IMR-90 (cell line): ENCODE measurements at regions not wholly inside any gene's neighbourhood (a gene's known extent, or its start where the extent isn't known, plus 50 kb on each side); places are given as distances from the start of the nearest gene placed in this dataset.

ENCODE experiments used
- ATAC-seq: fragments of 200-7000 bp; cut with Tn5 transposase; 2 replicates; pipeline ENCODE4 v1.9.1; 2020; ENCODE audit warnings: low read depth, mild to moderate bottlenecking, moderate library complexity
- BruUV-seq: library from RNA; stranded (reverse); fragments of 400-500 nt; replicated peaks from 2 replicates; lab custom pipeline; 2021; lab: Mats Ljungman, UMichigan
- CTCF ChIA-PET: fragments of 300-600 bp; formaldehyde crosslinking; extraction: SDS; loops from one replicate; lab custom pipeline; 2021; ENCODE audit warnings: antibody characterized with exemption; lab: Yijun Ruan, JAX
- POLR2A ChIA-PET: fragments of 300-600 bp; sonication (Branson Sonifier 250); formaldehyde crosslinking; loops from one replicate; lab custom pipeline; 2022; ENCODE audit warnings: antibody characterized with exemption; ENCODE audit not compliant: unreplicated experiment; lab: Charles Lee
- DNase-seq: peaks from one replicate; pipeline ENCODE4 v3.0.0; 2013
- H2AFZ ChIP-seq: replicated peaks from 2 replicates; pipeline ENCODE3; 2013; ENCODE audit warnings: low read length, mild to moderate bottlenecking; ENCODE audit not compliant: poor library complexity
- H2AK5ac ChIP-seq: 2 replicates; pipeline ENCODE4 v1.6.1; 2013; ENCODE audit warnings: low read depth, low read length, inconsistent platforms
- H2AK9ac ChIP-seq: replicated peaks from 2 replicates; pipeline ENCODE3; 2013; ENCODE audit warnings: mild to moderate bottlenecking, low read depth, low read length, moderate library complexity; ENCODE audit not compliant: poor library complexity
- H2BK120ac ChIP-seq: 2 replicates; pipeline ENCODE4 v1.6.1; 2013; ENCODE audit warnings: low read depth, low read length, inconsistent platforms
- H2BK15ac ChIP-seq: 3 replicates; pipeline ENCODE4 v1.6.1; 2013; ENCODE audit warnings: low read depth, low read length, inconsistent platforms
- H2BK20ac ChIP-seq: 2 replicates; pipeline ENCODE4 v1.6.1; 2013; ENCODE audit warnings: low read depth, mild to moderate bottlenecking, inconsistent platforms, low read length, moderate library complexity
- H2BK5ac ChIP-seq: 2 replicates; pipeline ENCODE4 v1.6.1; 2013; ENCODE audit warnings: mild to moderate bottlenecking, low read depth, low read length, inconsistent platforms; ENCODE audit not compliant: poor library complexity, severe bottlenecking
- H3K14ac ChIP-seq: replicated peaks from 2 replicates; pipeline ENCODE4 v1.6.1; 2013; ENCODE audit warnings: low read depth, low read length, inconsistent platforms
- H3K18ac ChIP-seq: 2 replicates; pipeline ENCODE4 v1.6.1; 2013; ENCODE audit warnings: low read depth, low read length, control low read depth
- H3K23ac ChIP-seq: 2 replicates; pipeline ENCODE4 v1.6.1; 2013; ENCODE audit warnings: low read depth, low read length, inconsistent platforms
- H3K27ac ChIP-seq: 2 replicates; pipeline ENCODE4 v1.5.1; 2013; ENCODE audit warnings: mild to moderate bottlenecking, control low read depth, low read length; ENCODE audit not compliant: insufficient read depth
- H3K27me3 ChIP-seq: 2 replicates; pipeline ENCODE4 v1.6.1; 2013; ENCODE audit warnings: low read length; ENCODE audit not compliant: control insufficient read depth, insufficient read depth
- H3K36me3 ChIP-seq: 2 replicates; pipeline ENCODE4 v1.6.1; 2013; ENCODE audit warnings: low read length, mixed read lengths; ENCODE audit not compliant: control insufficient read depth, insufficient read depth
- H3K4ac ChIP-seq: 2 replicates; pipeline ENCODE4 v1.6.1; 2013; ENCODE audit warnings: low read depth, low read length, inconsistent platforms
- H3K4me1 ChIP-seq: 2 replicates; pipeline ENCODE4 v1.6.1; 2013; ENCODE audit warnings: low read length, mixed read lengths; ENCODE audit not compliant: control insufficient read depth, insufficient read depth
- H3K4me2 ChIP-seq: 2 replicates; pipeline ENCODE4 v1.6.1; 2013; ENCODE audit warnings: low read depth, mild to moderate bottlenecking, control low read depth, low read length, moderate library complexity
- H3K4me3 ChIP-seq: 2 replicates; pipeline ENCODE4 v1.5.1; 2013; ENCODE audit warnings: low read depth, mild to moderate bottlenecking, control low read depth, low read length, moderate library complexity; ENCODE audit not compliant: insufficient read depth
- H3K56ac ChIP-seq: 2 replicates; pipeline ENCODE4 v1.6.1; 2013; ENCODE audit warnings: low read length, inconsistent platforms; ENCODE audit not compliant: insufficient read depth; ENCODE audit errors: extremely low read depth
- H3K79me1 ChIP-seq, 2 experiments: 2 replicates each; pipeline ENCODE4 v1.6.1; 2013; ENCODE audit warnings: low read length in 2 of 2, inconsistent platforms in 1 of 2, low read depth in 1 of 2
- H3K9ac ChIP-seq: 2 replicates; pipeline ENCODE4 v1.6.1; 2013; ENCODE audit warnings: low read depth, low read length, control low read depth
- H3K9me1 ChIP-seq: 2 replicates; pipeline ENCODE4 v1.6.1; 2013; ENCODE audit warnings: low read length, inconsistent platforms; ENCODE audit not compliant: insufficient read depth
- H3K9me3 ChIP-seq: 2 replicates; pipeline ENCODE4 v1.6.1; 2013; ENCODE audit warnings: low read length; ENCODE audit not compliant: control insufficient read depth, insufficient read depth
- H4K20me1 ChIP-seq: 2 replicates; pipeline ENCODE4 v1.6.1; 2013; ENCODE audit warnings: low read length, inconsistent platforms; ENCODE audit not compliant: insufficient read depth
- H4K5ac ChIP-seq: 2 replicates; pipeline ENCODE4 v1.6.1; 2013; ENCODE audit warnings: mild to moderate bottlenecking, low read depth, low read length, control low read depth
- H4K8ac ChIP-seq, 2 experiments: 2 replicates each; pipeline ENCODE4 v1.6.1; 2013; ENCODE audit warnings: low read depth in 2 of 2, low read length in 2 of 2, control low read depth in 1 of 2, inconsistent platforms in 1 of 2
- H4K91ac ChIP-seq: 2 replicates; pipeline ENCODE4 v1.6.1; 2013; ENCODE audit warnings: low read depth, low read length, inconsistent platforms; ENCODE audit not compliant: insufficient read depth
- BHLHE40 ChIP-seq: fragments of 150-350 bp; IDR thresholded peaks from 2 replicates; pipeline ENCODE4 v1.6.1; 2016; ENCODE audit warnings: mild to moderate bottlenecking, low read depth, low read length
- CEBPB ChIP-seq: IDR thresholded peaks from 2 replicates; pipeline ENCODE4 v1.6.1; 2012; ENCODE audit warnings: low read depth, low read length, improper control_type of control experiment
- CHD1 ChIP-seq: IDR thresholded peaks from 2 replicates; pipeline ENCODE4 v1.6.1; 2012; ENCODE audit warnings: low read depth, low read length, improper control_type of control experiment
- MXI1 ChIP-seq: IDR thresholded peaks from 2 replicates; pipeline ENCODE4 v1.6.1; 2012; ENCODE audit warnings: low read depth, mild to moderate bottlenecking, low read length, moderate library complexity, borderline replicate concordance
- NFE2L2 ChIP-seq: fragments of 150-350 bp; IDR thresholded peaks from 2 replicates; pipeline ENCODE4 v1.6.1; 2016; ENCODE audit warnings: low read depth, mild to moderate bottlenecking, low read length
- POLR2A ChIP-seq: IDR thresholded peaks from 2 replicates; pipeline ENCODE4 v1.6.1; 2012; ENCODE audit warnings: mild to moderate bottlenecking, low read depth, low read length
- RAD21 ChIP-seq: IDR thresholded peaks from 2 replicates; pipeline ENCODE4 v1.6.1; 2012; ENCODE audit warnings: low read length, improper control_type of control experiment
- RCOR1 ChIP-seq: IDR thresholded peaks from 2 replicates; pipeline ENCODE4 v1.6.1; 2012; ENCODE audit warnings: mild to moderate bottlenecking, low read length, improper control_type of control experiment; ENCODE audit not compliant: insufficient replicate concordance
- RFX5 ChIP-seq: IDR thresholded peaks from 2 replicates; pipeline ENCODE4 v1.8.0; 2012; ENCODE audit warnings: low read depth, mild to moderate bottlenecking, low read length, moderate library complexity
- SMC3 ChIP-seq: fragments of 150-350 bp; IDR thresholded peaks from 2 replicates; pipeline ENCODE4 v1.6.1; 2016; ENCODE audit warnings: low read depth, mild to moderate bottlenecking, antibody characterized with exemption, low read length, moderate library complexity
- WGBS, 2 experiments: methylation state at CpG; one replicate each; pipeline versions ENCODE4 v1.1.5 to v1.1.7; 2013; ENCODE audit warnings: missing lambda C conversion rate in 2 of 2; ENCODE audit not compliant: insufficient read length in 1 of 2; ENCODE audit errors: extremely low coverage in 2 of 2; 5-methylcytosine and 5-hydroxymethylcytosine counted together
- dilution Hi-C: fragments of 300-500 bp; cut with HindIII; formaldehyde crosslinking; loops from one replicate; pipeline ENCODE4 v1.14.3; 2018; ENCODE audit warnings: low sequenced_read_pairs; ENCODE audit not compliant: unreplicated experiment
- in situ Hi-C: fragments of 300-500 bp; cut with MboI; formaldehyde crosslinking; loops from 3 replicates; pipeline ENCODE4 v1.14.3; 2019; ENCODE audit warnings: low sequenced_read_pairs, inconsistent platforms, mixed read lengths
- intact Hi-C: fragments of 100-400 bp; cut with micrococcal nuclease; formaldehyde crosslinking; loops from 2 replicates; pipeline ENCODE4 v1.10.0; 2022
- TF ChIP-seq, protein P1 (sequence below): conservative IDR thresholded peaks from 2 replicates; pipeline ENCODE4 v1.5.1; 2012; ENCODE audit warnings: mild to moderate bottlenecking, low read depth, low read length, improper control_type of control experiment

DNA sequence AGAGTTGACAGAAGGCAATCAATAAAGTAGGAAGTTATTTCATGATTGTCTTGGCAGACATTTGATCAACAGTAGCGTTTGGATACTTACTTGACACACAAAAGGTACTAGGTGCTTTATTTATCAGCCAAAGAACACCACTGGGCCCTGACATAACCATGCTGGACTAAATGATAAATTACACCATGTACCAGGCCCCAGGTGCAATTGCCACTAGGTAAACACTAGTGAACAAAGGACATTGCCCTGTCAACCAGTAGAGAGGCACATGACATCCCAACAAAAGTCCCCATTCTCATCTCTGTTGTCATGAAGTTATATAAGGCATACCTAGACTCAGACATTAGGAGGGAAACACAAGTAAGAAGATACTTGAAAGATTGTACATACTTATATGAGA lies 747.2 kb downstream of the SATB2 start:
- POLR2A ChIA-PET = no interaction called here

More for the DNA sequence above, 747.2 kb downstream of the SATB2 start:
- no peak overlapping the region for H3K18ac ChIP-seq
- WGBS, 2 experiments = 20% methylated on average over 1 of the region's 1 CpG; no CpG with 5 or more reads in 1 of the 2 experiments
- H2AK5ac ChIP-seq = no peak overlapping the region
- no peak overlapping the region for H3K4ac ChIP-seq
- H3K4me1 ChIP-seq = no peaks in the 10 kb centered on the region
- ATAC-seq = no peak
- H4K91ac ChIP-seq = no peak overlapping the region
- H3K14ac ChIP-seq = no peak overlapping the region
- no peak overlapping the region for H3K27ac ChIP-seq
- no peaks in the 10 kb centered on the region for H3K79me1 ChIP-seq
- no peak overlapping the region for H3K4me2 ChIP-seq
- no peak for TF ChIP-seq SMC3
- no peak for TF ChIP-seq BHLHE40
- TF ChIP-seq RFX5 = no peak
- no peak for TF ChIP-seq CEBPB
- no peak for TF ChIP-seq MXI1
- no peak for TF ChIP-seq RAD21
- TF ChIP-seq RCOR1 = no peak
- no peak for TF ChIP-seq NFE2L2
- TF ChIP-seq POLR2A = no peak
- no peak for TF ChIP-seq CHD1
- TF ChIP-seq, protein P1, sequence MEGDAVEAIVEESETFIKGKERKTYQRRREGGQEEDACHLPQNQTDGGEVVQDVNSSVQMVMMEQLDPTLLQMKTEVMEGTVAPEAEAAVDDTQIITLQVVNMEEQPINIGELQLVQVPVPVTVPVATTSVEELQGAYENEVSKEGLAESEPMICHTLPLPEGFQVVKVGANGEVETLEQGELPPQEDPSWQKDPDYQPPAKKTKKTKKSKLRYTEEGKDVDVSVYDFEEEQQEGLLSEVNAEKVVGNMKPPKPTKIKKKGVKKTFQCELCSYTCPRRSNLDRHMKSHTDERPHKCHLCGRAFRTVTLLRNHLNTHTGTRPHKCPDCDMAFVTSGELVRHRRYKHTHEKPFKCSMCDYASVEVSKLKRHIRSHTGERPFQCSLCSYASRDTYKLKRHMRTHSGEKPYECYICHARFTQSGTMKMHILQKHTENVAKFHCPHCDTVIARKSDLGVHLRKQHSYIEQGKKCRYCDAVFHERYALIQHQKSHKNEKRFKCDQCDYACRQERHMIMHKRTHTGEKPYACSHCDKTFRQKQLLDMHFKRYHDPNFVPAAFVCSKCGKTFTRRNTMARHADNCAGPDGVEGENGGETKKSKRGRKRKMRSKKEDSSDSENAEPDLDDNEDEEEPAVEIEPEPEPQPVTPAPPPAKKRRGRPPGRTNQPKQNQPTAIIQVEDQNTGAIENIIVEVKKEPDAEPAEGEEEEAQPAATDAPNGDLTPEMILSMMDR = no peak
- no peak overlapping the region for H3K9ac ChIP-seq
- H2BK5ac ChIP-seq = no peak overlapping the region
- H3K27me3 ChIP-seq = no peaks in the 10 kb centered on the region
- H4K20me1 ChIP-seq = no peaks in the 10 kb centered on the region
- no peak overlapping the region for H3K56ac ChIP-seq
- dilution Hi-C loops = no loop called here
- CTCF ChIA-PET = no interaction called here
- H3K9me3 ChIP-seq = no peaks in the 10 kb centered on the region
- H2BK120ac ChIP-seq = no peak overlapping the region
- H3K23ac ChIP-seq = no peak overlapping the region
- no peak overlapping the region for H2BK15ac ChIP-seq
- no peak overlapping the region for H2AK9ac ChIP-seq
- no peaks in the 10 kb centered on the region for H3K9me1 ChIP-seq
- in situ Hi-C loops = no loop called here
- no peak for DNase-seq
- H3K36me3 ChIP-seq = no peaks in the 10 kb centered on the region
- no peak overlapping the region for H4K8ac ChIP-seq
- no TSS peak for BruUV-seq
- H2BK20ac ChIP-seq = no peak overlapping the region
- H2AFZ ChIP-seq = no peak overlapping the region
- H3K4me3 ChIP-seq = no peak overlapping the region
- intact Hi-C loops = no loop called here
- H4K5ac ChIP-seq = no peak overlapping the region
